Activated naive CD4-positive, alpha-beta T cell treated with anti-CD3 and anti-CD28 coated beads for 36 hours (primary cell): ENCODE measurements at regions not wholly inside any gene's neighbourhood (a gene's known extent, or its start where the extent isn't known, plus 50 kb on each side); places are given as distances from the start of the nearest gene placed in this dataset.
A peak's percentile ranks its signal among the peaks of the same experiment; 100 is the strongest.

Experiments
- CTCF ChIA-PET: fragments of 350-600 bp; sonication (Branson Sonifier 250); formaldehyde crosslinking; loops from one replicate; lab custom pipeline; 2021; ENCODE audit warnings: antibody characterized with exemption; lab: Charles Lee
- DNase-seq: peaks from one replicate; pipeline ENCODE4 v3.0.0-alpha.2; 2020
- H3K27ac Mint-ChIP-seq: one replicate; pipeline ENCODE4 v1.8.0; 2021; ENCODE audit warnings: mild to moderate bottlenecking, mixed read lengths
- H3K27me3 Mint-ChIP-seq: one replicate; pipeline ENCODE4 v1.8.0; 2021; ENCODE audit warnings: low read depth, mixed read lengths
- H3K36me3 Mint-ChIP-seq: one replicate; pipeline ENCODE4 v1.8.0; 2021; ENCODE audit warnings: low read depth, mixed read lengths
- H3K4me1 Mint-ChIP-seq: one replicate; pipeline ENCODE4 v1.8.0; 2021; ENCODE audit warnings: low read depth, mixed read lengths
- H3K4me3 Mint-ChIP-seq: one replicate; pipeline ENCODE4 v1.8.0; 2021; ENCODE audit warnings: mild to moderate bottlenecking, moderate library complexity, mixed read lengths
- H3K9me3 Mint-ChIP-seq: one replicate; pipeline ENCODE4 v1.8.0; 2021; ENCODE audit warnings: mixed read lengths
- intact Hi-C: fragments of 100-400 bp; cut with micrococcal nuclease; formaldehyde crosslinking; loops from one replicate; pipeline ENCODE4 v1.15.1; 2023

GRCh38 chr6:44525761-44526351, 138.3 kb downstream of the CDC5L start:
- H3K27me3 Mint-ChIP-seq = peaks cover 17% of the 10 kb centered on the region
- intact Hi-C loops = no loop called here
- CTCF ChIA-PET = no interaction called here

GRCh38 chr6:44527181-44527580, 139.7 kb downstream of the CDC5L start:
- Mint-ChIP-seq H3K36me3 (no peaks in the 10 kb centered on the region), H3K9me3 (no peaks in the 10 kb centered on the region), H3K4me1 (peaks cover 8% of the 10 kb centered on the region), H3K27me3 (peaks cover 17% of the 10 kb centered on the region), H3K27ac (no peak overlapping the region), H3K4me3 (no peak overlapping the region)
- DNase-seq = peak; percentile 25
- intact Hi-C loops = no loop called here
- CTCF ChIA-PET = no interaction called here

More at GRCh38 chr6:44525761-44526351, 138.3 kb downstream of the CDC5L start:
- peaks cover 2% of the 10 kb centered on the region for H3K36me3 Mint-ChIP-seq
- H3K4me3 Mint-ChIP-seq = no peak overlapping the region
- no peak overlapping the region for H3K27ac Mint-ChIP-seq
- H3K9me3 Mint-ChIP-seq = peaks cover 6% of the 10 kb centered on the region
- DNase-seq = no peak
- peaks cover 8% of the 10 kb centered on the region for H3K4me1 Mint-ChIP-seq

- Mint-ChIP-seq H3K4me3 (no peak overlapping the region), H3K9me3 (no peaks in the 10 kb centered on the region), H3K36me3 (no peaks in the 10 kb centered on the region), H3K4me1 (peaks cover 8% of the 10 kb centered on the region), H3K27ac (no peak overlapping the region), H3K27me3 (peaks cover 17% of the 10 kb centered on the region)
- intact Hi-C loops = no loop called here
- CTCF ChIA-PET = interaction anchor here (1.5 kb wide), 1 partner anchor 52 kb away, joined by 6 read pairs; no protein-coding TSS in a partner anchor
- DNase-seq = no peak
Measured at GRCh38 chr6:44527583-44528369, 140.3 kb downstream of the CDC5L start.

- intact Hi-C loops = no loop called here
- H3K27ac Mint-ChIP-seq = no peak overlapping the region
- H3K36me3 Mint-ChIP-seq = no peaks in the 10 kb centered on the region
- DNase-seq = no peak
- no peak overlapping the region for H3K4me3 Mint-ChIP-seq
- peaks cover 8% of the 10 kb centered on the region for H3K4me1 Mint-ChIP-seq
- CTCF ChIA-PET = interaction anchor here (1.5 kb wide), 1 partner anchor 53 kb away, joined by 6 read pairs; no protein-coding TSS in a partner anchor
- peaks cover 17% of the 10 kb centered on the region for H3K27me3 Mint-ChIP-seq
- H3K9me3 Mint-ChIP-seq = no peaks in the 10 kb centered on the region
Measured at GRCh38 chr6:44528370-44528644, 140.8 kb downstream of the CDC5L start.

GRCh38 chr6:44528716-44529115, 141.2 kb downstream of the CDC5L start:
- H3K9me3 Mint-ChIP-seq = no peaks in the 10 kb centered on the region
- no peak overlapping the region for H3K27ac Mint-ChIP-seq
- H3K36me3 Mint-ChIP-seq = no peaks in the 10 kb centered on the region
- no peak for DNase-seq
- H3K4me1 Mint-ChIP-seq = peaks cover 8% of the 10 kb centered on the region
- H3K27me3 Mint-ChIP-seq = peaks cover 17% of the 10 kb centered on the region
- intact Hi-C loops = no loop called here
- H3K4me3 Mint-ChIP-seq = no peak overlapping the region
- CTCF ChIA-PET = interaction anchor here (1.5 kb wide), 1 partner anchor 53 kb away, joined by 6 read pairs; no protein-coding TSS in a partner anchor

GRCh38 chr6:44529146-44529905, 141.8 kb downstream of the CDC5L start:
- H3K27me3 Mint-ChIP-seq = peaks cover 17% of the 10 kb centered on the region
- intact Hi-C loops = no loop called here
- no peaks in the 10 kb centered on the region for H3K9me3 Mint-ChIP-seq
- peaks cover 8% of the 10 kb centered on the region for H3K4me1 Mint-ChIP-seq
- H3K36me3 Mint-ChIP-seq = no peaks in the 10 kb centered on the region
- H3K27ac Mint-ChIP-seq = no peak overlapping the region
- DNase-seq = no peak
- CTCF ChIA-PET = interaction anchor here (1.1 to 1.5 kb wide), 2 partner anchors 54 to 69 kb away, joined by 3 to 6 read pairs; no protein-coding TSS in a partner anchor
- H3K4me3 Mint-ChIP-seq = no peak overlapping the region

GRCh38 chr6:44530209-44530909, 142.9 kb downstream of the CDC5L start:
- Mint-ChIP-seq H3K27me3 (peaks cover 10% of the 10 kb centered on the region), H3K4me3 (no peak overlapping the region), H3K9me3 (no peaks in the 10 kb centered on the region), H3K36me3 (no peaks in the 10 kb centered on the region), H3K27ac (no peak overlapping the region), H3K4me1 (peaks cover 6% of the 10 kb centered on the region)
- CTCF ChIA-PET = interaction anchor here (1.1 kb wide), 2 partner anchors 55 to 68 kb away, joined by 3 read pairs; no protein-coding TSS in a partner anchor
- DNase-seq = no peak
- intact Hi-C loops = no loop called here

- H3K36me3 Mint-ChIP-seq = no peaks in the 10 kb centered on the region
- CTCF ChIA-PET = interaction anchor here (1.1 kb wide), 1 partner anchor 55 kb away, joined by 3 read pairs; no protein-coding TSS in a partner anchor
- no peak for DNase-seq
- H3K4me1 Mint-ChIP-seq = peaks cover 6% of the 10 kb centered on the region
- H3K27me3 Mint-ChIP-seq = peaks cover 9% of the 10 kb centered on the region
- intact Hi-C loops = no loop called here
- H3K9me3 Mint-ChIP-seq = no peaks in the 10 kb centered on the region
- H3K4me3 Mint-ChIP-seq = no peak overlapping the region
- no peak overlapping the region for H3K27ac Mint-ChIP-seq
Measured at GRCh38 chr6:44530910-44531234, 143.4 kb downstream of the CDC5L start.

GRCh38 chr6:44531442-44532015, 144.0 kb downstream of the CDC5L start:
- H3K36me3 Mint-ChIP-seq = no peaks in the 10 kb centered on the region
- H3K27me3 Mint-ChIP-seq = peaks cover 4% of the 10 kb centered on the region
- intact Hi-C loops = no loop called here
- no peak for DNase-seq
- no peak overlapping the region for H3K4me3 Mint-ChIP-seq
- no peaks in the 10 kb centered on the region for H3K9me3 Mint-ChIP-seq
- H3K4me1 Mint-ChIP-seq = peaks cover 6% of the 10 kb centered on the region
- no peak overlapping the region for H3K27ac Mint-ChIP-seq
- CTCF ChIA-PET = interaction anchor here (1.1 kb wide), 1 partner anchor 56 kb away, joined by 3 read pairs; no protein-coding TSS in a partner anchor

GRCh38 chr6:44533421-44533820, 145.9 kb downstream of the CDC5L start:
- Mint-ChIP-seq H3K4me1 (no peaks in the 10 kb centered on the region), H3K27me3 (peaks cover 4% of the 10 kb centered on the region), H3K4me3 (no peak overlapping the region), H3K9me3 (no peaks in the 10 kb centered on the region), H3K36me3 (no peaks in the 10 kb centered on the region), H3K27ac (no peak overlapping the region)
- intact Hi-C loops = no loop called here
- no peak for DNase-seq
- CTCF ChIA-PET = no interaction called here

- Mint-ChIP-seq H3K36me3 (no peaks in the 10 kb centered on the region), H3K27ac (no peak overlapping the region), H3K9me3 (no peaks in the 10 kb centered on the region), H3K27me3 (no peaks in the 10 kb centered on the region), H3K4me3 (no peak overlapping the region), H3K4me1 (no peaks in the 10 kb centered on the region)
- CTCF ChIA-PET = no interaction called here
- intact Hi-C loops = no loop called here
- no peak for DNase-seq
Measured at GRCh38 chr6:44534291-44534690, 146.8 kb downstream of the CDC5L start.

GRCh38 chr6:44535446-44535845, 147.9 kb downstream of the CDC5L start:
- Mint-ChIP-seq H3K27ac (no peak overlapping the region), H3K27me3 (no peaks in the 10 kb centered on the region), H3K4me3 (no peak overlapping the region), H3K36me3 (no peaks in the 10 kb centered on the region), H3K4me1 (no peaks in the 10 kb centered on the region), H3K9me3 (no peaks in the 10 kb centered on the region)
- CTCF ChIA-PET = no interaction called here
- intact Hi-C loops = no loop called here
- DNase-seq = no peak
